ENCODE measurements at regions not wholly inside any gene's neighbourhood (a gene's known extent, or its start where the extent isn't known, plus 50 kb on each side); places are given as distances from the start of the nearest gene placed in this dataset.
"Not testable (repeated sequence)": the region's sequence is repeated elsewhere in the genome, so short reads cannot be mapped to it uniquely, and the experiment has no call there.

DNA sequence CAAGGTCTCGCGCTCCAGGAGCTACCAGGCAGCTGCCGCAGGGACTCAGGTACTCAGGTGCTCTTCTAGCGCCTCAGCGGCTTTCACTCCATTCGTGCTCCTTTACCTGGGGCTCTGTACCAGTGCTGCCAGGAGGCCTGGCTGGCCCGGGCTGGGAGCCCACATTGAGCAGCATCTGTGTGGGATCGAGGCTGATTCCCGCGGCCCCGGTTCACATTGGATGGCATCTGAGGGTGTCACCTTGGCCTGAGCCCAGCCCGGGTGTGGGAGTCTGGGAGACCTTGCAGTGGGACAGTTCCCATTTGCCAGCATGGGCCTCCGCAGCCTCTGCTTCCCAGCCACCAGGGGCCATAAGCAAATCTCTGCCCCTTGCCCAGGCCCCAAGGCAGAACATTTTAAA lies 96.9 kb downstream of the NPIPB11 start:
- DNase-seq = not testable (repeated sequence)

DNA sequence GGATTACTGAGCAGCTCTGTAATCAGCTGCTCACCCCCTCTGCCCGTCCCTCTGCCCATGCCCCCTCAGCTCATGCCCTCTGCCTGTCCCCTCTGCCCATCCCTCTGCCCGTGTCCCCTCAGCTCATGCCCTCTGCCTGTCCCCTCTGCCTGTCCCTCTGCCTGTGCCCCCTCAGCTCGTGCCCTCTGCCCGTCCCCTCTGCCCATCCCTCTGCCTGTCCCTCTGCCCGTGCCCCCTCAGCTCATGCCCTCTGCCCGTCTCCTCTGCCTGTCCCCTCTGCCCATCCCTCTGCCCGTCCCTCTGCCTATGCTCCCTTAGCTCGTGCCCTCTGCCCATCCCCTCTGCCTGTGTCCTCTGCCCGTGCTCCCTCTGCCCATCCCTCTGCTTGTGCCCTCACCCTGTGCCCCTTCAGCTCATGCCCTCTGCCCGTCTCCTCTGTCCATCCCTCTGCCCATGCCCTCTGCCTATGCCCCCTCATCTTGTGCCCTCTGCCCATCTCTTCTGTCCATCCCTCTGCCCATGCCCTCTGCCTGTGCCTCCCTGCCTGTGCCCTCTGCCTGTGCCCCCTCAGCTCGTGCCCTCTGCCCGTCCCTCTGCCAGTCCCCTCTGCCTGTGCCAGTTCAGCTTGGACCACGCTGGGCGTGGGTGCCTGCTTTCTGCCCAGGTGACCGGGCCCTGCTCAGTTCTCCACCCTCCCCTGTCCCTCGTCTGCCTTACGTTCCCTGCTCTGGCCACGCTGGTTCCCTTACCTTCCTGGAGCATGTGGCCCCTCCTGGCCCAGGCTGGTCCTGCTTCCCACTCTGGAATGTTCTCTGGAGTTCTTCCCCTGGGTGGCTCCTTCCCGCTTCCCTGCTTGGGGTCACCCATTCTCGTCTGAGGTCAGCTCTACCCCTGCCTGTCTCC lies 97.6 kb downstream of the NPIPB11 start:
- DNase-seq = no peak

DNA sequence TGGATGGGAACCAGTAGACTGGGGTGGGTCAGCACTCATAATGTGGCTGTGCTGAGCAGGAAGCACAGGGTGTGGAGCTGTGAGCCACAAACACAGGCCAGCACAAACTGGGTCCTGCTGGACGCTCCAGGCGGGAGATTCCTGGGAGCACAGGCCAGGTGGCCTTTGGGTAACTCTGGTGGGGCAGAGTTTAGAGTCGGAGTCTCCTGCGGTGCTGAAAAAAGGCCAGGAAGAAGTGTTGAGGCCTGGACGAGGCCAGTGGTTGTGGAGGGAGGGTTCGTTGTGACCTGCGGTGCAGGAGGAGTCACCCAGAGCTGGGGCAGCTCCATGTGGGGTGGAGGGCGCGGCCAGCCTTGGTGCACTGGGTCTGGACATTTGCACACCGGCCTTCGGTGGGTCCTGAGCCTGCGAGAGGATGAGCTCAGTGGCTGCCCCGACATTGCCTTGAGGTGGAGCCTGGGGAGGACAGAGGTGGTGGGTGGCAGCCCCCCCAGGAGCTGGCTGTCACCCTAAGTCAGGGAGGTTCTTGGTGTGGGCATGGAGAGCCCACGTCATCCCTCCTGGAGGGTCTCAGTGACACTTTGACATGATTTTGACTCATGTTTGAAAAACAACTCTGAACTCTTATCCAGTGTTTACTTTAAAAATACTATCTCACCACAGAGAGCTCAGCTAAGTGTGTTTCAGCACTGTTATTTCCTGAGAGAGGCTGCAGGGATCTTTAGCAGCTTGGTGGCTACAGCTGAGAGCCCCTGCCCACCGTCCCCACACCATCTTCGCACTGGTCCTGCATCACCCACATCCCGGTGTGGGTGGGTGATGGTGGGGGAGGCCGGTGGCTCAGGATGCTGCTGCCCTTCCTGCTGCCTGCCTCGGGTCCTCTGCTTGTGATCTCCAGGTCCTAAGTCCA lies 98.7 kb downstream of the NPIPB11 start:
- DNase-seq = no peak

DNA sequence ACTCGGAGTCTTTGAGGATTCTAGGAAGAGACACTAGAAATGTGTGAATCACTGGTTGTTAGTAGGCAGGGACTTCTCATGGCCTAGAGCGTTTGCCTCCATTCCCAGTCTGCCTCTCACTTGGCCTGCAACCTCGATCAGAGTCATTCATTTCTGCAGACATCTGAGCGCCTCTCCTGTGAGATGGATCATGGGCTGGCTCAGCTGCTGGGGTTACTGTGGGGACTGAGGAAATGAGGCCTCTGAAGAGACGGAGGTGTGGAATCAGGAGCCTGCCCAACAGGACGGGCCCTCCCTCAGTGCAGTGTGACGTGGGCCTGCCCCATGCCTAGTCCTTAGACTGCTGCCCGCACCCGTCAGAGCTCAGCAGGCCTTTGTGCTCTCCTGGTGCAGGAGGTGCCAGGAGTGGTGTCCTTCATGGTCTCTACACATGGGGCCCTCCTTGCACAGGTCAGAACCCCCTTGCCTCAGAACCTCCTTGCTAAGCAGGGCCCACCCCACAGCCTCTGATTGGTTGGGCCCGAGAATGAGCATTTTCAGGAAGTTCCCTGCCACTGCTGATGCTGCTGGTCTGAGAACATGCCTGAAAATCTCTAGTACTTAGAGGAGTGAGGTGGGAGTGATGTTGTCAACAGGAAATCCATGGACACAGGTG lies 99.4 kb downstream of the NPIPB11 start:
- DNase-seq = no peak

DNA sequence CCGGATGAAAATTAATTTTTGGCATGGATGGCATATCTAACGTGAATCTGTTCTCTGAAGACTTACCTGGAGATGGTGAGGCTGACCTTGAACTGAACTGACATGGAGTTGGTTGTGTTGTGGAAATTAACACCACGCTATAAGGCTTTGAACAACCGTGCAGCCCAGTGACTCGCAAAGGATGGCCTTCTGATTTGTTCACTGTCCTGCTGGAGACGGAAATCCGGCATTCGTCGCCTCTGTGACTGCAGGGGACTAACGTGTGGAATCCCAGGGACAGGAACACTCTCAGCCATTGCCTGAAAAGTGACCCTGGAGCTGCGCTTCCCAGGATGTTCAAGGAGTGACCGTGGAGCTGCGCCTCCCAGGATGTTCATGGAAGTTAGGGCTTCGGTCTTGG lies 100.3 kb downstream of the NPIPB11 start:
- DNase-seq = no peak

DNA sequence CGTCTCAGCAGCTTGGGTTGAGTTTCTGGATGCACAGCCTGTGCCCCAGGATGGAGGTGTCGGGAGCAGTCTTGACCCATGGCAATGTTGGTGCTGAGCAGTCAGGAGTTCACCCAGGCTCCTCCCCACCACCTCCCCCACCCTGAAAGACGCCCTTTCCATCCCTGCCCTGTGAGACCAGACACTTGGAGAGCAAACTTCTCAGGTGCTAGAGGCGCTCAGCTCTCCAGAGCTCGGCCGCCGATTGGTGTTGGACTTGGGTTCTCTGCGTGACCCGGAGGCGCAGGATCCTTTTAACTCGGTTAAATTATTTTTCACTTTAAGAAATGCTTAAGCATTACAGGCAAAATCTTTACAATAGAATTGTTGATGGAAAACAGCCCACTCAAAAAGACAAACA lies 101.5 kb downstream of the NPIPB11 start:
- not testable (repeated sequence) for DNase-seq

DNA sequence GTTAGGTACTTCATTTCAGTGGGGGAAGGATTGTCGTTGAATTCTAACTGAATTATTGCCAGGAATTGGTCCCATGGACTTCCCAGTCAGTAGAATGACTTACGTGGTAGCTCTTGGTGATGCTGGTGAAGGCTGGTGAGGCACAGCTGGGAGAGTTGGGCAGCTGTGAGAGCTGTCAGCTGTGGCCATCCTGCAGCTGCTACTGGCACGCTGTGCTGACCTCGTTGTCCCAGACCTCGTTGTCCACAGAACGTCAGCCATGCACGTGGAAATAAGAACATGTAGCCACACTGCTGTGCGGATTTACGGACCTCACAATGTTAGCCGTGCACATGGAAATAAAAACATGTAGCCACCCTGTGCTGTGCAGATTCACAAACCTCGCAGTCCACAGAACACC lies 102.3 kb downstream of the NPIPB11 start:
- DNase-seq = no peak

DNA sequence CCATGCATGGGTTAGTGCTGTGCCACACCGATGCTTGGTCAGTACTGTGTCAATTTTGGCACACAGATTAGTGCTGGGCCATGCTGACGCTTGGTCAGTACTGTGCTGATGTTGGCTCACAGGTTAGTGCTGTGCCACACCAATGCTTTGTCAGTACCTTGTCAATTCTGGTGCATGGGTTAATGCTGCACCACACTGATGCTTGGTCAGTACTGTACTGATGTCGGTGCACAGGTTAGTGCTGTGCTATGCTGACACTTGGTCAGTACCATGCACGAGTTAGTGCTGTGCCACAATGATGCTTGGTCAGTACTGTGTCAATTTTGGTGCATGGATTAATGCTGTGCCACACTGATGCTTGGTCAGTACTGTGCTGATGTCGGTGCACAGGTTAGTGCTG lies 103.0 kb downstream of the NPIPB11 start:
- no peak for DNase-seq

DNA sequence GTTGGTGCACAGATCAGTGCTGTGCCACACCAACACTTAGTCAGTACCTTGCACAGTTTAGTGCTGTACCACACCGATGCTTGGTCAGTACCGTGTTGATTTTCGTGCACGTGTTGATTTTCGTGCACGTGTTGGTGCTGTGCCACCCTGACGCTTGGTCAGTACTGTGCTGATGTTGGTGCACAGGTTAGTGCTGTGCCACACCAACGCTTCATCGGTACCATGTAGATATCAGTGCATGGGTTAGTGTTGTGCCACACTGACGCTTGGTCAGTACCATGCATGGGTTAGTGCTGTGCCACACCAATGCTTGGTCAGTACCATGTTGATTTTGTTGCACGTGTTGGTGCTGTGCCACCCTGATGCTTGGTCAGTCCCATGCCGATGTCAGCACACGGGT lies 103.5 kb downstream of the NPIPB11 start:
- DNase-seq = no peak

DNA sequence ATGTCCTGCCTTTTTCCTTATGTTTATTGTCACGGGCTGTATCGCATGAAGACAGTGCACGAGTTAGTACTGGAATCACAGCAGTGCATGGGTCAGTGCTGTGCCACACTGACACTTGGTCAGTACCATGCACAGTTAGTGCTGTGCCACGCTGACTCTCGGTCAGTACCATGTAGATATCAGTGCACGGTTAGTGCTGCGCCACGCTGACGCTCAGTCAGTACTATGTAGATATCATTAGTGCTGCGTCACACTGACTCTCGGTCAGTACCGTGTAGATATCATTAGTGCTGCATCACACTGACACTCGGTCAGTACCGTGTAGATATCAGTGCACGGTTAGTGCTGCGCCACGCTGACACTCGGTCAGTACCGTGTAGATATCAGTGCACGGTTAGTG lies 104.1 kb downstream of the NPIPB11 start:
- DNase-seq = not testable (repeated sequence)

DNA sequence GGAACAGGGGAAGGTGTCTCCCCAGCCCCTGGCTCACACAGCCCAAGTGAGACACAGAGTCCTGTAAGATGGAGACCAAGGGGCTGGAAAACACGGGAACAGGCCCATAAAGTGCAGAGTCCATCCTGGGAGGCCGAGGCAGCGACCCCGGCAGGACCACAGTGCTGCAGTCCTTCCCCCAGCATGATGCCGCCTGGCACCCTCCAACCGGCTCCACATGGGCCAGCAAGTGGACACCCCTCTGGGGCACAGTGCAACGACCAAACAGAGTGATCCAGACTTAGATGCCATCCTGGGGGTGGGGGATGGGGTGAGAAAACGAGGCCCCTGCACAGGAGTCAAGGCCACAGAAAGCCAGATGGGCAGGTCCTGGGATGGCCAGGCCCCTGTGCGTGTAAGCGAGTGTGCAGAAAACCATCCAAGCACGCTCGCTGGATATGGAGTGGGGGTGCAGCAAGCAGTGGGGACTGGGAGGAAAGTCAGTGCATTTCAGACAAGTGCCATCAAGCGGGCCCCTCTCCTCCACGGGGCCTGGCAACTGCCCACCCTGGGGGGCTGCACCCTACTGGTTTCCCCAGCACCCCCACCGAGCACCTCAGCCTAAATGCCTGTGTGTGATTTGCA lies 104.7 kb downstream of the NPIPB11 start:
- not testable (repeated sequence) for DNase-seq

DNA sequence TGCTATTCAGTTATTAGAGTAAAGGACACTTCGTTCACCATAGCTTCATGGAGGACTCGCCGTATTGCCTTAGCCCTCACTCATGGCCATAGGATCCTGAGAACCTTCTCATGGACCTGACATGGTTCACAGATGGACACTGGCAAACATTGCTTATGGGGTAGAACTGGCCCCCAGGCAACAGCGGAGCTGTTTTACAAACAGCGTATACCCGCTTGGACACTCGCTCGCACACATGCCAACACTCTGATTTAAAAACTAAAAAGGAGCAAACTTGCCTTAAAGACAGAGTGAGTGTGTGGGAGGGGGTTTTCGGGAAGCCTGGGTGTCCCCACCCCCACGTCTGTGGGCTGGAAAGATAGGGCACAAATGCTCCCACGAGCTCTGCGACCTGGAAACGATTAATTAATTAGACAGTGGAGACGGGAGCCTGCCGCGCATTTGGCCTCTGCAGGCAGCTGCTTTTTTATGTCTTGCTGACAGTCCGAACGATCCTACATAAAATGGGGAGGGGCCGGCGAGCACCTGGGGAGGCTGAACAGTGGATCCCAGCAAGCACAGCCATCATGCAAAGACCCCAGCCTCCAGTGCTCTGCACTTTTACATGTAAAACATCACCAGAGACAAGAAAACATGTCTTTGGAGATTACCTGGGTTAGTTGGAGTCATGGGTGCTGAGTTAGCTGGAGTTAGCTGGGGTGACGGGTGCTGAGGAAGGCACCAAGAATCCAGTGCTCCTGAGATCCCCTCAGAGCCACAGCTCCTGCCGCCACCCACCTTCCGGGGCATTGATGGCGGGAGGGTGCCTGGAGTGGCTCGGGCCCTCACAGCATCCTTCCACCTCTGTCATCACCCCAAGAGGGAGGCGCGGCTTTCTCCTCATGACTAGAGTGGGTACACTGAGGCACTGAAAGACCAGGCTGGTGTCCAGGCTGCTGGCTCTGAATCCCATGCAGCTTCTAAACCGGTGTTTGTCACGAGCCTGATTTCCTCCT lies 105.7 kb downstream of the NPIPB11 start:
- peak in 1 of 2 donors; percentile 6 for DNase-seq

DNA sequence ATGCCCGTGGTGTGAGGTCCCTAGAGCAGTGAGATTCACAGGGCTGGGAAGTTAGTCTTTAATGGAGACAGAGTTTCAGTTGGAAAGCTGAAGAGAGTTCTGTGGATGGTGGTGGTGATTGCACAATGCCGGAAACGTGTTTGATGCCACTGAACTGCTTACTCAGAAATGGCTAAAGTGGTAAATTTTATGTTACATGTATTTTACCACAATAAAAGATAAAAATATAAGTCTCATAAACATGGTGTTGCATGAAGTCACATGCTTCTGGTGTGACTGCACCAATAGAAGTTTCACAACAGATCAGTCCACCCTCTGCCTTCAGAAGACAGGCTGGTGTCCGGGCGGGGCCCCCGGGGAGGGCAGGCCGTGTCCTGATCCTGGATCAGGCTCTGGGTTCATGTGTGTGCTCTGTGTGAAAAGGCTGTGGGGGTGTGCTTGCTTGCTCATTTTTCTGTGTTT lies 106.5 kb downstream of the NPIPB11 start:
- DNase-seq = peak; percentile 51 to 77

DNA sequence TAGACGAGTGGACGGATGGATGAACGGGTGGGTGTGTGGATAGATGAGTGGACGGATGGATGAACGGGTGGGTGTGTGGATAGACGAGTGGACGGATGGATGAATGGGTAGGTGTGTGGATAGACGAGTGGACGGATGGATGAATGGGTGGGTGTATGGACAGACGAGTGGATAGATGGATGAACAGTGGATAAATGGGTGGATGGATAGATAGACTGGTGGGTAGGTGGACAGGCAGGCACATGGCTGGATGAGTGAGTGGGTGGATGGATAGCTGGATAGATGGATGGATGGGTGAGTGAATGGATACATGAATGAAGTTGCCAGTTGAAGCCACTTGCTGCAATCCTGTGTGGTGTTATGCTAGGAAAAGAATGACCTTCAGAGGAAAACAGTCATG lies 107.5 kb downstream of the NPIPB11 start:
- not testable (repeated sequence) for DNase-seq

DNA sequence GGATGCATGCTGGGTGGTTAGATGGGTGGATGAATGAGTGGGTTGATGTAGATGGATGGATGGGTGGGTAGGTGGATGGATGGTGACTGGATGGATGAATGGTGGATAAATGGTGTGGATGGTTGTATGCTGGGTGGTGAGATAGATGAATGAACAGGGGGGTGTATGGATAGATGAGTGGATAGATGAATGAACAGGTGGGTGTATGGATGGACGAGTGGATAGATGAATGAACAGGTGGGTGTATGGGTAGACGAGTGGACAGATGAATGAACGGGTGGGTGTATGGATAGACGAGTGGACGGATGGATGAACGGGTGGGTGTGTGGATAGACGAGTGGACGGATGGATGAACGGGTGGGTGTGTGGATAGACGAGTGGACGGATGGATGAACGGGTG lies 108.2 kb downstream of the NPIPB11 start:
- not testable (repeated sequence) for DNase-seq

DNA sequence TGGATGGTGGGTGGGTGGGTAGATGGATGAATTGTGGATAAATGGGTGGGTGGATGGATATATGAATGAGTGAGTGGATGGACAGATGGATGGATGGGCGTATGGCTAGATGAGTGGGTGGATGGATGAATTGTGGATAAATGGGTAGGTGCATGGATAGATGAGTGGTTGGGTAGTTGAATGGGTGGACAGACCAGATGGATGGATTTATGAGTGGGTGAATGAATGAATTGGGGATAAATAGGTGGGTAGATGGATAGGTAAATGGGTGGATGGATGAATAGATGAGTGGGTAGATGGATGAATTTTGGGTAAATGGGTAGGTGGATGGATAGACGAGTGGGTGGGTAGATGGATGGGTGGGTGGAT lies 108.7 kb downstream of the NPIPB11 start:
- DNase-seq = not testable (repeated sequence)

DNA sequence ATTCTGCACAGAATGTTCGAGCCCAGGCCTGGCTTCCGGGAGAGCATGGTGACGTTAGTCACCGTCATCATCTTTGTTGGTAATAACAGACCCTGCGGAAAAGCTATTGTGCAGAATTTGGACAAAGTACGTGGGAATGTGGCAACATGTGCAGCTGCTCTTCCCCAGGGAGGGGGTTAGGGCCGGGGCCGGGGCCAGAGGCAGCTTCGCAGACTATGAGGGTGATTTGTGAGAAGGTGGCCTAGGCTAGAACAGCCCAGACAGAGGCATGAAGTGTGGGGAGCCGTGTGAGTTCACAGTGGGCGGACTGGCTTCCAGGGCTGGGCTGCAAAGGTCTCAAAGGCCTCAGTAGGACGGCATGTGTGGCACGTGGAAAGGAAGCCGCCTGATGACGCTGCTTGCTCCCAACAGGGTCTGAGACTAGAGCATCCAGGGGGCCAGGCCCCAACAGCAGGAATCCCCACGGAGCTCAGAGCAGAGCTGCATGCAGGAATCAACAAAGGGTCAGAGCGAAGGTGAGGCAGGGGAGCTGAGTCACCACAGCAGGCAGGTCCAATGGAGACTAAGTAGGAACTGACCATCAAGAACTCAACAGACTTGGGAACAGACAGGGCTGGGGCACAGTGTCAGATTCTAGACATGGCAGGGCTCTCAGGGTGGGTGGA lies 109.2 kb downstream of the NPIPB11 start:
- DNase-seq = not testable (repeated sequence)

DNA sequence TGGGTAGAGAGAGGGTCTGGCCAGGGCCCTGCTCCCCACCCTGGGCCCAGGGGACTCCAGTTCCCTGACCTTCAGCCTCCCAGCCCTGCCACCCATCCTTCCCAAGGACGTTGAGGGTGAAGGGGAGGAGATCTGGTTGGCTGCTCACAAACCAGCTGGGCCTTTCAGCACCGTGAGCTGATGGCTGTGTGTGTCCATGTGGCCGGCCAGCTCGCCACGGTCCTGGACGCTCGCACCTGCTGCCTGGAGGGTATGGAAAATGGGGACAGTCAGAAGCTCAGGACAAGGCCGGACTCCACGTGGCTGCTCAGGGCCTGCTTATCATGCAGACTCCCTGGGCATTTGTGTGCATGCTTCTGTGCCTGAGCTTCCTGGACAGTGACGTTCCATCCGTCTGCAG lies 110.3 kb downstream of the NPIPB11 start:
- DNase-seq = not testable (repeated sequence)

DNA sequence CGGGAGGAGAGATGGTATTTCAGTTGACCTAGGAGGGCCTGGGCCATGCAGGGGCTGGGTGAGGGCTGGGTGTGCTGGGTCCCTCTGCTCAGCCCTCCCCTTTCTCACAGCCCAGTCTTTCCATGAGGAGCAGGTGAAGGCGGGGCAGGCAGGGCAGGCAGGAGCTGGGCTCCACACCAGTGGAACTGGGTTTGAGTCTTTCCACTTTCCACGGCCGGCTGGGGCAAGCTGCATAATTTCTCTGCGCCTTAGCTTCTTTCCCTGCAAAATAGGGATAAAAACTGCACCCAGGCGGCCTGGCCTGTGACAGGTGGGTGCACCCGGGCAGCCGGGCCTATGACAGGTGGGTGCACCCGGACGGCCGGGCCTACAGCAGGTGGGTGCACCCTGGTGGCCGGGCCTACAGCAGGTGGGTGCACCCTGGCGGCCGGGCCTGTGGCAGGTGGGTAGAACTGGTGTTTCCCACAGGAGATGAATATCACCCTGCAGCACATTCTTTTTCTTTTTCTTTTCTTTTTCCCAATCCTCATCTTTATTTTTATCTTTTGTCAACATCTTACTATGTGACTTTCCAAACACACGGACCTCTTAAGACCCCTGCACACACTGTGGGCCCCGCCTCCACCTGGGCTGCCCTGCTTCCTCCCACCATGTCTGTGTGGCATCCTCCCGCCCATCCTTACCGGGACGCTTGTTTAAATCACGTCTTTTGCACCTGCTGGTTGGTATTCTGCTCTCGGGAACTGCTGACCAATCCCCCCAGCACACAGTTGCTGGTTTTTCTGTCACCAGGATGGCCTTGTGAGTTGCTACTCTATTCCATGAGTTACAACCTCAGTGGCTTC lies 111.3 kb downstream of the NPIPB11 start:
- DNase-seq = not testable (repeated sequence)
